ENCODE measurements at regions not wholly inside any gene's neighbourhood (a gene's known extent, or its start where the extent isn't known, plus 50 kb on each side); places are given as distances from the start of the nearest gene placed in this dataset.

DNA sequence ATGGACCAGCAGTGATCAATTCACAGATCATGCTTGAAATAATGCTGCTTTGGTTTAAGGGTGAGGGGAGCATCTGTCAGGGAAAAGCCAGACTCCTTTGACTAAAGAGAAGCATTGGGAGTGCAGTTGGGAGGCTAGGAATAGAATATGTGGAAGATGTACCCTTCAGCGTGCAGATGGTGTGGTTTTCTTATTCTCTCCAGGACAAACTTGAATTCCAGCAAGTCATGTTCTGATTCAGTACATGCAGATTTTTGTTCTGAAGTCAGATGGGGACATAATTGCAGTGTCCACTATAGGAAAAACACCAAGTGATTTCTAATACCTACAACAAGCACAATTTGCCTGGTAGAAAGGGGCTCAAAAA is 99.0 kb upstream of the LIMCH1 start:
- no peak overlapping the region for H3K4me3 ChIP-seq (ENCODE audit: low read depth, low read length)
- TF ChIP-seq, protein P1, sequence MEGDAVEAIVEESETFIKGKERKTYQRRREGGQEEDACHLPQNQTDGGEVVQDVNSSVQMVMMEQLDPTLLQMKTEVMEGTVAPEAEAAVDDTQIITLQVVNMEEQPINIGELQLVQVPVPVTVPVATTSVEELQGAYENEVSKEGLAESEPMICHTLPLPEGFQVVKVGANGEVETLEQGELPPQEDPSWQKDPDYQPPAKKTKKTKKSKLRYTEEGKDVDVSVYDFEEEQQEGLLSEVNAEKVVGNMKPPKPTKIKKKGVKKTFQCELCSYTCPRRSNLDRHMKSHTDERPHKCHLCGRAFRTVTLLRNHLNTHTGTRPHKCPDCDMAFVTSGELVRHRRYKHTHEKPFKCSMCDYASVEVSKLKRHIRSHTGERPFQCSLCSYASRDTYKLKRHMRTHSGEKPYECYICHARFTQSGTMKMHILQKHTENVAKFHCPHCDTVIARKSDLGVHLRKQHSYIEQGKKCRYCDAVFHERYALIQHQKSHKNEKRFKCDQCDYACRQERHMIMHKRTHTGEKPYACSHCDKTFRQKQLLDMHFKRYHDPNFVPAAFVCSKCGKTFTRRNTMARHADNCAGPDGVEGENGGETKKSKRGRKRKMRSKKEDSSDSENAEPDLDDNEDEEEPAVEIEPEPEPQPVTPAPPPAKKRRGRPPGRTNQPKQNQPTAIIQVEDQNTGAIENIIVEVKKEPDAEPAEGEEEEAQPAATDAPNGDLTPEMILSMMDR (IDR thresholded peaks at IDR 0.05; ENCODE audit: borderline replicate concordance, insufficient read depth, low read depth, low read length), result no peak

DNA sequence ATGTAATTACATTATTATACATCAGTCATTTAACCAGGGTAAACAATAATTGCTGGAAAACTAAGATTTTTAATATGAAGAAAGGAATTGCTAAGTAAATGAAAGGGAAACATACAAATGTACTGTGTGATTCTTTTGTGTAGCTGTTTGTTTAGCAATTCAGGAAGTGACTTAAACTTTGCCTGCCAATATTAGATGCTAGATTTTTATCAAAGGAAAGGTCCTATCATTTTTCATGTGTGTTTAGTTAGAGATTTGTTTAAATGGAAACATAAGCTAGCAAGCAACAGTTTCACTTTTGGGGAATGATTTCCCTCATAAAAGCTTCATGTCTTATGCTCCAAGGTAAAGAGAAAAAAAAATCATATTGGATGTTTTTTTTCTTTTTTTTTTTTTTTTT is 95.1 kb upstream of the LIMCH1 start:
- TF ChIP-seq, protein P1 (IDR thresholded peaks at IDR 0.05; ENCODE audit: borderline replicate concordance, insufficient read depth, low read depth, low read length), result no peak

GRCh38 chr4:41443340-41444079 is 94.4 kb upstream of the LIMCH1 start:
- H3K4me3 ChIP-seq (ENCODE audit: low read depth, low read length), result no peak overlapping the region
- TF ChIP-seq, protein P1 (IDR thresholded peaks at IDR 0.05; ENCODE audit: borderline replicate concordance, insufficient read depth, low read depth, low read length), result no peak

More for the DNA sequence above, 95.1 kb upstream of the LIMCH1 start:
- no peak overlapping the region for H3K4me3 ChIP-seq (ENCODE audit: low read depth, low read length)

- TF ChIP-seq, protein P1 (IDR thresholded peaks at IDR 0.05; ENCODE audit: borderline replicate concordance, insufficient read depth, low read depth, low read length), result no peak
- no peak overlapping the region for H3K4me3 ChIP-seq (ENCODE audit: low read depth, low read length)
Measured at GRCh38 chr4:41446391-41446790, 91.6 kb upstream of the LIMCH1 start.

- H3K4me3 ChIP-seq (ENCODE audit: low read depth, low read length), result no peak overlapping the region
- TF ChIP-seq, protein P1 (IDR thresholded peaks at IDR 0.05; ENCODE audit: borderline replicate concordance, insufficient read depth, low read depth, low read length), result no peak
Measured at GRCh38 chr4:41446981-41447725, 90.8 kb upstream of the LIMCH1 start.

DNA sequence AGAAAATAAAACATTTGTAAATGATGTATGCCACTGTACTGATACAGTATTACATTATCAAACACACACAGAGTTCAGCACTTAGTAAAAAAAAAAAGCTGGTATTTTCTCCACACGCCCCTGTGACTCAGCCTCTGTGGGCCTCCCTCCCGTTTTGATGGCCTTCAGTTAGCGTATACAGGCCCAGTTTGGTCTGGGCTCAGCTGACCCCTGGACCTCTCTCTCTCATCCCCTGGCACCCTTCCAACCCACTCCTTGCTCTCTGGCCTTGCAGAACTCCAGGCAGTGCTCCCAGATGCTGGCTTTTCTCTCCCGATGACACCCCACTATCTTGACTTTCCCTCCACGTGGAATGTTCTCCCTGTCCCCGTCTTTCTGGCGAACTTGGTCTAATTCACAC is 89.0 kb upstream of the LIMCH1 start:
- TF ChIP-seq, protein P1 (IDR thresholded peaks at IDR 0.05; ENCODE audit: borderline replicate concordance, insufficient read depth, low read depth, low read length), result no peak
- no peak overlapping the region for H3K4me3 ChIP-seq (ENCODE audit: low read depth, low read length)

- TF ChIP-seq, protein P1 (IDR thresholded peaks at IDR 0.05; ENCODE audit: borderline replicate concordance, insufficient read depth, low read depth, low read length), result no peak
- H3K4me3 ChIP-seq (ENCODE audit: low read depth, low read length), result no peak overlapping the region
Measured at GRCh38 chr4:41451961-41452360, 86.0 kb upstream of the LIMCH1 start.

Measured in GM12875 (cell line).